ENCODE measurements at regions not wholly inside any gene's neighbourhood (a gene's known extent, or its start where the extent isn't known, plus 50 kb on each side); places are given as distances from the start of the nearest gene placed in this dataset.

DNA sequence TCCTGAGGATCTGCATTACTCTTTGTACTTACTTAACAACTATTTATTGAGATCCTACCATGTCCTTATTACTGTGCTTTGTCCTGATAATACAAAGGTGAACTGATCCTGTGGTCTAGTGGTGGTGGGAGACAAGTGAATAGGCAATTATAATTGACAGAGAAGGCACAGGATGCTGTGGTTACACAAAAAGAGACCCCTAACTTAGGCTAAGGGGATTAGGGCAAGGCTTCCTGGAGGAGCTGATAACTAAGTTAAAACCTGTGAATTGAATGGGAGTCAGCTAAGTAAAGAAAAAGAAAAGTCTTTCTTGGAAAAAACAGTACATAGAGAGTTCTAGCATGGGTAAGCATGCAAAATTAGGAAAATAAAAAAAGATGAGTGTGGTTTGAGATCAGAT is 164.4 kb downstream of the LARP7 start:
- Histone ChIP-seq H2BK120ac (ENCODE audit: low read depth, low read length) (no peak overlapping the region), H3K27me3 (ENCODE audit: control insufficient read depth, insufficient read depth, low read length) (no peaks in the 10 kb centered on the region), H3K27ac (ENCODE audit: insufficient read depth, low read length) (no peak overlapping the region), H4K20me1 (ENCODE audit: insufficient read depth, low read length) (no peaks in the 10 kb centered on the region), H2BK15ac (ENCODE audit: low read depth, low read length) (no peak overlapping the region), H3K36me3 (ENCODE audit: control insufficient read depth, insufficient read depth, low read length) (no peaks in the 10 kb centered on the region), H3K4me1 (ENCODE audit: control insufficient read depth, insufficient read depth, low read length) (no peaks in the 10 kb centered on the region), H4K5ac (ENCODE audit: low read depth, low read length) (no peak overlapping the region), H2AK9ac (replicated peaks; ENCODE audit: low read depth, low read length, poor library complexity) (no peak overlapping the region), H3K14ac (replicated peaks; ENCODE audit: low read depth, low read length) (no peak overlapping the region), H3K4ac (ENCODE audit: low read depth, low read length) (no peak overlapping the region), H2BK20ac (ENCODE audit: low read depth, low read length) (no peak overlapping the region), H2AK5ac (ENCODE audit: low read depth, low read length) (no peak overlapping the region), H3K18ac (ENCODE audit: low read depth, low read length) (no peak overlapping the region), H3K56ac (ENCODE audit: extremely low read depth, insufficient read depth, low read length) (no peak overlapping the region), H4K8ac (ENCODE audit: low read depth in 2 of 2, low read length in 2 of 2) (no peak overlapping the region), H4K91ac (ENCODE audit: insufficient read depth, low read depth, low read length) (no peak overlapping the region), H3K23ac (ENCODE audit: low read depth, low read length) (no peak overlapping the region), H3K4me3 (ENCODE audit: insufficient read depth, low read depth, low read length) (no peak overlapping the region), H3K9me1 (ENCODE audit: insufficient read depth, low read length) (no peaks in the 10 kb centered on the region), H3K79me1 (ENCODE audit: low read depth in 1 of 2, low read length in 2 of 2) (no peaks in the 10 kb centered on the region), H2AFZ (replicated peaks; ENCODE audit: low read length, poor library complexity) (no peak overlapping the region), H3K9me3 (ENCODE audit: control insufficient read depth, insufficient read depth, low read length) (no peaks in the 10 kb centered on the region), H3K9ac (ENCODE audit: low read depth, low read length) (no peak overlapping the region), H3K4me2 (ENCODE audit: low read depth, low read length) (no peak overlapping the region), H2BK5ac (ENCODE audit: low read depth, low read length, poor library complexity, severe bottlenecking) (no peak overlapping the region)
- ATAC-seq (ENCODE audit: low read depth): no peak
- no TSS peak for BruUV-seq (replicated peaks)
- dilution Hi-C loops (cut with HindIII; ENCODE audit: low sequenced_read_pairs, unreplicated experiment) (no loop called here), intact Hi-C loops (cut with micrococcal nuclease) (no loop called here), in situ Hi-C loops (cut with MboI; ENCODE audit: low sequenced_read_pairs) (no loop called here)
- no peak for TF ChIP-seq POLR2A (IDR thresholded peaks at IDR 0.05; ENCODE audit: low read depth, low read length)
- TF ChIP-seq SMC3 (IDR thresholded peaks at IDR 0.05; ENCODE audit: low read depth, low read length): no peak
- no peak for DNase-seq
- POLR2A ChIA-PET (ENCODE audit: unreplicated experiment): no interaction called here
- CTCF ChIA-PET: no interaction called here

Measured in IMR-90 (cell line).